NCI-H1436 treated with DMSO at 0.1 percent for 48 hours (cell line): ENCODE measurements at regions not wholly inside any gene's neighbourhood (a gene's known extent, or its start where the extent isn't known, plus 50 kb on each side); places are given as distances from the start of the nearest gene placed in this dataset.
"Not testable (repeated sequence)": the region's sequence is repeated elsewhere in the genome, so short reads cannot be mapped to it uniquely, and the experiment has no call there.

Experiments
- DNase-seq: peaks from one replicate; lab custom pipeline; 2025; lab: John Stamatoyannopoulos, UW

DNA sequence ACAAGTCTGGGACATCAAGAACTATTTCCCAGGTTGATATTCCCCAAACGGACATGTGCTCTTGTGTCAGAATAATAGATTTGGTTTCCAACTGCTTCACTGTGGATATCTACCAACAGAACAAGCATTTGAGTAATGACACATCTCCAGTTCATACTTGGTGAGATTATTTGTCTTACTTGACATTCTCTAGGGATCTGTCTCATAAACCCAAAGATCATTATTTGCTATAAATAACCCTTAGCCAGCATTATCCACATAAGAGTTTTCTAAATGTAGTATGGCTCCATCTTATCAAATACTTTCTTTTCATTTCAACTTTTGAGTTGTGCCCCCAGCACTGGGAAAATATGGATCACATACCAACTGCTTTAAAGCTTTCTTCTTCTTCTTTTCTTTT is 1063.9 kb upstream of the CDH18 start:
- DNase-seq, result no peak

DNA sequence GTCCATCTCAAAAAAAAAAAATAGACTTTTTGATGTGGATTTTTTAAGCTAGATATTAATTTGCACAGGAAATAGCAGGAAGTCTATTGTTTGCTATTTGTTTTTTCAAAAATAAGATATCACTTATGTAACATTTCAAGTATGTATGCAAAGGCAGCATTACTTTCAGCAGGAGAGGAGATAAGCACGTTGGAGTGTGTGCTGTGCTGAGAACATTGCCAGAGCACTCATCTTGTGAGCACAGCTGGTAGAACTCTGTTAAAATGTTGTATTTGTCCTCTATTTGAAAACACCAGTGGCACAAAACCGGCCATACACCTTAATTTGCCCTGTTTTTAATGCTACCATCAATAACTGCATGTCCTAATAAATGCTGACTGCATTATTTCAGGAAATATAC is 1061.9 kb upstream of the CDH18 start:
- DNase-seq, result no peak

DNA sequence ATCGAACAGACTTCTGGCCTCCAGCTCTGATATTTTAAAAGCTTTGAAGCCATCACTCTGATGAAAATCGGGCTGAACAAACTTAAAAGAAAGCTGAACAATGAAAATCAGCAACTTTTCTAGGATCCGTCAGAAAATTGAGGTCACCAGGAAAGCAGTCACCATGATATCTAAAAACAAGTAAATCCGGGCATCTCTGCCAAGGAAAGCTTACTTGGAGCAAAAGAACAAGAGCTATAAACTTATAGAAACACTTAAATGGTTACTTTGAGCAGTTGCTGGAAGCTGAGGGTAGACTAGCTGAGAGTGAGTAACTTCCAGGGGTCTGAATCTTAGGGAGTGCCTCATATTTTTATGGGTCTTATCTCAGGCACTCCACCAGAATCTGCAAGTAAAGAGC is 1043.0 kb upstream of the CDH18 start:
- DNase-seq, result no peak

DNA sequence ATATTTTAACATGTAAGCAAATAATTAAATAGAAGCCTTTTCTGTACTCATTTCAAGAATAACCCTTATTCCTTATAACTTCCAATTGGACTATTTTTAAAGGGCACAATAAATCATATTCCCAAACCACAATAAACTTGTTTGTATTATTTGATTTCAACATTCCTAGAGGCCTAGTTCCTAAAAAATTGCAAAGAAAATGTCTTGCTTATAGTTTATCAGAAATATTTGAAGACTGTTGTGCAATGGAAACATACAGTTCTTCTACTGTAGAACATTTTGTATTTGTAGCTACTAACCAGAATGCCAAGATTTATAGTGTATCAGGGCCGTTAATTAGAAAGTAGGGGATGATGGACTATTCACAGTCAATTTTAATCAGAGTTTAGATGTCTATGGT is 1037.0 kb upstream of the CDH18 start:
- DNase-seq, result no peak

DNA sequence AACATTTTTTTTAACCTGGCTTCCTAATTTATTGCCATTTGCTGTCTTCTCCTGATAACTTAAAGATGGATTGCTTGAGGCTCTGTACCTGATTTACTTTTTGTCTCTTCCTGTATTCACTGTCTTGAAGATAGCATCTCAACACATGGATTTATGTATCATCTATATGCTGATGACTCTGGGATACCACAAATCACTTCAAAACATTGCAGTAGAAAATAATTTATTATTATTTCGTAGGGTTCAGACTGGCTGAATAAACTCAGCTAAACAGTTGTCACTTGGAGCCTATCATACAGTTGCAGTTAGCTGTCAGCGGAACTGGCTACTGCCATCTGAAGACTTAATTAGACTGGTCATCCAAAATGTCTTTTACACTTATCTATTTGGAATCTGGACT is 1025.2 kb upstream of the CDH18 start:
- DNase-seq, result no peak

DNA sequence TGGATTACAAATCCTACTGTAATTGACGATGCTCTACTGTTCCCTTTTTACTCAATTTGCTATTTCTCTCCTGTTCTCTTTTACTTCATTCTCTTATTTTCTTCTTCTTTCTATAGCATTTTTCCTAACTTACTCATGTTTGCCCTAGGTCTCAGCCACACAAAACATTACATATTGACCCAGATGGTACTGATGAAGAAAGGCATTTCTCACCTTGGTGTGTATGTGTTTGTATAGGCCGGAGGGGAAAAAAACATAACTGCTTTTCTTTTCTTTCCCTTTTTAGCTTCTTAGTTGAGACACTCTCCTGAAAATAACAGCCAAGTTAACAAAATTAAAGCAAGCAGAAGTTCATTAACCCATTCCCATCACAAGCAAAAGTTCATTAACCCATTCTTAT is 1019.8 kb upstream of the CDH18 start:
- no peak for DNase-seq

DNA sequence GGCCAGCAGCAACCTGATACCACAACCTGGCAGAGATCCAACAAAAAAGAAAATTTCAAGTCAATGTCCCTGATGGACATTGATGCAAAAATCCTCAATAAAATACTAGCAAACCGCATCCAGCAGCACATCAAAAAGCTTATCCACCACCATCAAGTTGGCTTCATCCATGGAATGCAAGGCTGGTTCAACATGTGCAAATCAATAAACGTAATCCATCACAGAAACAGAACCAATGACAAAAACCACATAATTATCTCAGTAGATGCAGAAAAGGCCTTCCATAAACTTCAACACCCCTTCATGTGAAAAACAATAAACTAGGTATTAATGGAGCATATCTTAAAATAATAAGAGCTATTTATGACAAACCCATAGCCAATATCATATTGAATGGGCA is 1000.9 kb upstream of the CDH18 start:
- not testable (repeated sequence) for DNase-seq

DNA sequence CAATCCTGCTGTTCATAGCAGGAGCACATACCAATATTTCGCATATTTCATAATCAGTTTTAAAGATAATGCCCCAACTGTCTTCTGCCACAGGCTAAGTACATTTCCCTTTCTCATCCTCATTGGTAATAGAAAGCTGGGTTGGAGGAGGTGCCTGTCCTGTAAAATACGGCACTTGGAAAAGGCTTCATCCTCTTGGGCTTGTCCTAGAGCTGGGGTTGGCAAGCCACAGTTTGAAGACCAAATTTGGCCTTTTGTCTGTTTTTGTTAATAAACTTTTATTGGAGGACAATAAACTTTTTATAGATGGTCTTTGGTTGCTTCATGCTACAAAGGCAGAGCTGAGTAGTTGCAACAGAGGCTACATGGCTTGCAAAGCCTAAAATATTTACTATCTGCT is 997.8 kb upstream of the CDH18 start:
- DNase-seq, result no peak

DNA sequence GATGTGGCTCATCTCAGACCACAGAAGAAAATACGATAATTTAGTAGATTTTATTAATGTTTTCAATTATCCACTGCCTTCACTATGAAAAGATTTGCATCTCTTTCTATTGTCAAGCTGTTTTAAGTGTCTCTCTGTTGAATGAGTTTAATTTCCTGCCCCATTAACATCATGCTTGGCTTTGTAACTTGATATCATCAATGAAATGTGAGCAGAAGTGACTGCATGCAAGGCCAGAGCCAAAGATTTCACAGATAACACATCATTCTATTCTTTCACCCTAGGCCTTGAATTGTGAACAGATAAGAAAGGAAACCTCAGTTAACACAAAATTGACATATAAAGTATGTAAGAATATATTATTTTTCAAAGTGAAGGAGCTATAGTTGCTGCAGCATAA is 986.4 kb upstream of the CDH18 start:
- DNase-seq, result no peak

DNA sequence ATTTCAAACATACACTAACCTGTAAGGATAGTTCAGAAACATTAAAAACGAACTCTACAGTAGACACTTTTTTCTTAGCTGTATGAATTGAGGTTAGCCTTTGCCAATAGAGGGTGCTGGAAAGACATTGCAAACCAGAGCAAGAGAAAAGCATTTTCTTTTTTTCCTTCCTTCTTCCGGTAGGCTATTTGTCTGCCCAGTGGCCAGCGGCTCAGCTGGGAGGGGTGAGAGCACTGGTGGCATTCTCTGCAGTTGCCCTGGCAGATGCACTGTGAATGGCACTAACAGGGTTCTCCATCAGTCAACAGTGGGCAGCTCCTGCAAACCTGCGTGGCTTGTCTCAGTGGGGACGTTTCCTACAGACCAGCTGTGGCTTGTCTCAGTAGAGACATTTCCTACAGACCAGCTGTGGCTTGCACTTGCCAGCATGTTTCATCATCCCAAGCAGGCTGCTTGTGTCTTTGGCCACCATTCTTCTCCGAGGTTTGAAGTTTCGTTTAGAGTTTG is 984.5 kb upstream of the CDH18 start:
- DNase-seq, result no peak

DNA sequence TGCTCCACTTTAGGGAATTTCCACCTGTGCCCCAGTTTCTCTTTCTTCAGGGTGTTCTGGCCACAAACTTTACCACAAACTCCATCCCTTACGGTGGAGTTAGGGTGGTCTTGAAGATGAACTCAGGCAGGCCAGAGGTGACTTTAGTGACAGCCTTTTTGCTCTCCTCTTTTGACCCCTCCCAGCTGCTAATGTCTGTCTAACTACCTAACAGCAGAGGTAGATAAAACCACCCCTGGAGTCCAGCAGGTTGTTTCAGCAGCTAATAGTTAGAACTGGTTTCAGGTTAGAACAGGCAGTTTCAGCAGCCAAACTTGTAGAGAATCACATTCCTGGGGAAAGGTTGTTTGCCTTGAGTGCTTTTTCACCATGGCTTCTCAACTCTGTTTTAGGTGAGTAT is 971.3 kb upstream of the CDH18 start:
- DNase-seq, result no peak

DNA sequence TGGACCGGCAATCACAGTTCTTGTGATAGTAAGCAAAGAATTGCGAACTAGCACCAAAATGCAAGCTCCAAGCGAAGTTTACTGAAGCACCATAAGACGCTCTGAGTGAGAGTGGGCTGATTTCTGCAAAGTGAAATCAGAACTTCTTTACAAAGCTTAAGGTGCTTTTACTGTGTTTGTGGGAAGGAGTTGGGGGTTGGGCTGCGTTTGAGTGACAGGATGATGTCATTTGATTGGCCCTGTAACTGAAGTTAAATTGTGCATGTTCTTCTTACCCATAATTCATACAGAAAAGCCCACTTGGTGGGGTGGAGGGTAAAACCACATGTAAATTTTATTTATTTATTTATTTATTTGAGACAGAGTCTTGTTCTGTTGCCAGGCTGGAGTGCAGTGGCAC is 970.6 kb upstream of the CDH18 start:
- DNase-seq, result no peak

DNA sequence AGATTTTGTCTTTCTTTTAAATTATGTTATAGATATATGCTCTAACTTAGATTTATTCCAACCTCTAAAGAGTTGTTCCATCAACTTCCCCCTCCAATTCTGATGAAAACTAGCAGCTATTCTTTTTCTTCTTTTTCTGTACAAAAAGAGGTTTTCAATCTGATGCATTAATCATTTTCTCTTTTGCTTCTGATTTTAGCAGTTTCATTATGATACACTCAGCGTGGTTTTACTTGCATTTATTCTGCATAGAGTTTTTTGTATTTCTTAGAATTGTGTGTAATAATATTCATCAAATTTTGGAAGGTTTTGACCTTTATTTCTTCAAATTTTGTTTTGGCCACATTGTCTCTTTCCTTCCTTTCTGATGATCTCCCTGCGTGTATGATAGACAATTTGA is 968.1 kb upstream of the CDH18 start:
- no peak for DNase-seq

DNA sequence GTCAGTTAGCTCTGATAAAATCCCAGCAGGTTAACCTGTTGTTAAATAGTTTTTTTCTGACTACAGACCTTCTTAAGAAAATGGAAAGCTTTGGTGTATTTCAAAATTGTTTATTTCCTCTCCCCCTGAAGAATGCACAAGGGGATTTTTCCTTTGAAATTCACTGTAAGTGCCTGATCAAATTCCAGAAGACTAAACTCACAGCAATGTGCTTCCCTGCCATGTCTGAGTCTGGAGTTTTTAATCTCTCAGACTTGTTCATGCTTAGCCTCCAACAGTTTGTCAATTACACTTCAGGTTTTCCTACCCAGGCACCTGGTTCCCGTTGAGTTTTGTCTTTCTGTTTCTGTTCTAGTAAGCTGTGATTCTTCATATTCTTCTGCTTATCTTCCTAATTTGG is 961.6 kb upstream of the CDH18 start:
- DNase-seq, result no peak

DNA sequence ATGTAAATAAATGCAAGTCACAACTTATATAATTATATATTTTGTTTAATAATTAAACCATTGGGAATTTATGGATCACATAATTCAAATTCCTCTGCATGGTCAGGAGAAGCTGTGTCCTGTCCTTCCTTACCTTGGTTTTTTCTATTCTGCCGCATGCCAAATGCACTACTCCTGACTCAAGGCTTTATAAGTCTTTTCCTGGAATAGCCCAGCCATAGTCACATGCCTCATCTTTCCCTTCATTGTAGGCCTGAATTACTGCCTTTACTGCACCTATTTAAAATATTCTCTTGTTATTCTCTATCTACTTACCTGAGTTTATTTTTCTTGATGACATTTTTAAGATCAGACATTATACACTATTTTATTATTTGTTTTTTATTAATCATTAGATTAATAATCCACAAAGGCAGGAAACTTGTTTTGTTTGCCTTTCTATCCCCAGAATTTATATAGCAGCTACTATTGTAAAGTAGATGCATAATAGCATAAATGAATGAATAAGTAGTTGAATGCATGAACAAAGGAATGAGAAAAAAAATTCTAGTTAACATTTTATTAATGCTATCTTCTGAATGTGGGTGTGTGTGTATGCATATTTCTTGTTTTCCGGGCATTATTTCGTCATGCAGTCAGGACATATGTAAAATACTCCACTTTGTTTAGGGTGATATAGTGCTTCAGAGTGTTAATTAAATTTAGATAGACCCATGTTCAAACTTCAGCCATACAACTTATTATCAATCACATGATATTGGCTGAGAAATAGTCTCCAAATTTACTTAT is 955.4 kb upstream of the CDH18 start:
- DNase-seq, result not testable (repeated sequence)

DNA sequence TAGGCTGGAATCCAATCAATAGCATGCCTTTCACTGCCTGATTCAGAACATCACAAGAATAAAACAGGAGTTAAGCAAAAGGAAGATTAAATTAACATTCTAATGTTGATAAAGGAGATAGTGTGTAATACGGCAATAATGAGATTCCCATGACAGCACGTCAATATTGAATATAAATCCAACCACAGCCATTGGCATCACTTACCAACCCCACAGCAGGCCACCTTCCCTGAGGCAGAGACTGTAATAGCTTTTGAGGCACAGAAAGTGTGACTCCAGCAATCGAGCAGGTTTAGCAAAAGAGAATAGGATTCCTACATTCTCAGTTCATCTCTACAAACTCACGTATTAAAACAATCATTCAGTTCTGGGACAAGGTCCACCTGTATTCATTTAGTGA is 954.6 kb upstream of the CDH18 start:
- not testable (repeated sequence) for DNase-seq

DNA sequence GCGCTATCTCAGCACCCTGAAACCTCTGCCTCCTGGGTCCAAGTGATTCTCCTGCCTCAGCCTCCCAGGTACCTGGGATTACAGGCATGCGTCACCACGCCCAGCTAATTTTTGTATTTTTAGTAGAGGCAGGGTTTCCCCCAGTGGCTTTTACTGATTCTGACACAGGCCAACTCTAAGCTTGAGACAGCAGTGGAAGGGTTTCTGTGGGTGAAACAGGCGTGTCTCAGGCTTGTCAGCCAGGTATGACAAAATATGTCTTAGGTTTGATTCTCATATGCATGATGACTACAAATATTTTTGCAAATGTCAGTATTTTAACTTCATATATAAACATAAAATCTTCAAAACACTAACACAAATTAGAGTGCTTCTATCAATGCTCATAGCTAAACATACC is 952.8 kb upstream of the CDH18 start:
- DNase-seq, result not testable (repeated sequence)

DNA sequence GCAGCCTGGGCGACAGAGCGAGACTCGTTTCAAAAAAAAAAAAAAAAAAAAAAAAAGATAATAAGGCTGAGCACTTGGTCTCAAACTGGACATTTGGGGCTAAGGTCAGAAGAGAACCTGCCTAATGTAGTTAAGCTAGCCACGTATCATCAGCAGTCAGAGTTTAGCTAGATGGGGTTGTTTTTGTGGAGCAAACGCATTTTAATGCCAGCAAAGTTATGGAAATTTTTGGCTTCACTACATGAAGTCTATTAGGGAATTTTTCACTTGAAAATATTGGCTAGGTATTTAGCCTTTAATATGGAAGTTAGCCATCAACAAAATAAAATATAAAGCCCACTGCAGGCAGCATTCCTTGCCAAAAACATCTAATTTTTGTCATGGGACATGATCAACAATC is 902.9 kb upstream of the CDH18 start:
- DNase-seq, result not testable (repeated sequence)

DNA sequence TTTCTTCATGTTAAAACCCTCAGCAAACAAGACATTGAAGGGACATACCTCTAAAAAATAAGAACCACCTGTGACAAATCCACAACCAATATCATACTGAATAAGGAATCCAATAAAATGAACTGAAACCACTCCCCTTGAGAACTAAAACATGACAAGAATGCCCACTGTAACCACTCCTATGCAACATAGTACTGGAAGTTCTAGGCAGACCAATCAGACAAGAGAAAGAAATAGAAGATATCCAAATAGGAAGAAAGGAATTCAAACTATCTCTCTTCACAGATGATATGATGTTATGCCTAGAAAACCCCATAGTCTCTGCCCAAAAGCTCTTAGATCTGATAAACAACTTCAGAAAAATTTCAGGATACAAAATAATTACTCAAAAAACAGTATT is 887.7 kb upstream of the CDH18 start:
- not testable (repeated sequence) for DNase-seq

DNA sequence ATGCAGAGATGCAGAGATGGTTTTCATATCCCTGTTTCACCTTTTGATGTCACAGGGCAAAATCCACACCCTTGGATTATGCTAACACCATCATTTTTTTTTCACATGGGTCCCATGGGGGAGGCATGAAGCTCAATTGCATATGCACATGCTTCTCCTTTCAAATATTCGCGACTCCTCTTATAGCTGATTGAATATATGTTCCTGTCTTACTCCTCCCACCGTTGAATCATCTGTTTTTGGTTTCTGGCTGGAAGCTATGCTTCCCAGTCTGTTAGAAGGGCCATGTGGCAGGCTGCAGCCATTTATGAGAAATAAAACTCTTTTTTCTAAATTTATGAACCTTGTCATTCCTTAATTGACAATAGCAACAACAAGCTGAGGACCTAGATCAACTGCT is 877.9 kb upstream of the CDH18 start:
- not testable (repeated sequence) for DNase-seq

DNA sequence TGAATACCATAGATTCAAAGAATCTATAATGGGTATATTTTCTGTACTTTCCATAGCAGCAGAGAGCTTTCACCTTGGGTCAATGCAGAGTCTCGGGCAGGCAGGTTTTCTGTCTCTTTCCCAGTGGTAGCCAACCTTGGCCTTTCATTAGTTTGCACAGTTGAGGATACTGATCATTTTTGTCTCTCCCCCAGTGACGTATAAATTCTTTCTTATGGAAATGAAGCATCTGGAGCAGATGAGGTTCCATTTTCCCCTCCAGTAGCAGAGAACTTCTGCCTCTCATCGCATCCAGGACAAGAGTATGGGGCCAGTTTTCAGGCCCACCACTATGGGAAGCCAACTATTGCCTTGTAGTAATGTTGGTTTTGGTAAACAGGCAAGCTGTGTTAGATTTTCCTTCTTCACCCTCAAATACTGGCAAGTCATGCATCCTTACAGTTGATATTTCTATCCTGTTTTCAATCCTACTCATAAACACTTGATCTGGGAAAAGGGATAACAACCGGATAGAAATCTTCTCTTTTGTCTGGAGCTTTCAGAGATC is 845.2 kb upstream of the CDH18 start:
- DNase-seq, result no peak

DNA sequence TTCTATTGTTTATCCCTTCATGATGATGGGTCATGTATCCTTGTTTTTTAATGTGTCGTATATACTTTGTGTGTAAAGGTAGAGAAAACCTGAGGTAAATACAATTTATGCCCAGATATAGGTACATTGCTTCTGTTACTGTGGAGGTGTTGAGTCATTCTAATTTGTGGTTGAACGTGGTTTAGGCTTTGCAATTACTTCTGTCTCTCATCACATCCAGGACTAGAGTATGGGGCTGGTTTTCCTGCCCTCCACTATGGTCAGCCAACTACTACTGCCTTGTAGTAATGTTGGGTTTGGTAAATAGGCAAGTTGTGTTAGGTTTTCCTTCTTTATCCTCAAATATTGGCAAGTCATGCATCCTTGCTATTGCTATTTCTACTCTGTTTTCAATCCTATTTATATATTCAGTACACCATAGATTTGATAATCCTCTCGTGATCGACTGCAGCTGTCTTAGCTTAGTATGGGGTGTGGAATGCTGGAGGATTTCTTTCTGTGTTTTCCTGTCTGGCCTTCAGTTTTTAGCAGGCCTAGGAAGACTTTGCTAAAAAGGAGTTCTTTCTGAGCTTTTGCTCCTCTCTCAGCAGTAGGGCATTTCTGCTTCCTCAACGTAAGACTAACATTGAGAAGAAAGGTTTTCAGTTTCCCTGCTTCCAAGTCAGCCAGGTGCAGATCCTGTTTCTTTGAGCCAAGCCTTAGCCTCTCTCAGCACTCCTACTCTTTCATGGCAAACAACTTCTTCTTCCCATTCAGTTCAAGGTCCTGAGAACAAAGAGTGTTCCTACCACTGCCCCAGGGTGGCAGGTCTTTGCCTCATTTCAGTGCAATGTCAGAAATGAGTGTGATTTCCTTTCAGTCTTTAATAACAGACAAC is 844.4 kb upstream of the CDH18 start:
- DNase-seq, result no peak

DNA sequence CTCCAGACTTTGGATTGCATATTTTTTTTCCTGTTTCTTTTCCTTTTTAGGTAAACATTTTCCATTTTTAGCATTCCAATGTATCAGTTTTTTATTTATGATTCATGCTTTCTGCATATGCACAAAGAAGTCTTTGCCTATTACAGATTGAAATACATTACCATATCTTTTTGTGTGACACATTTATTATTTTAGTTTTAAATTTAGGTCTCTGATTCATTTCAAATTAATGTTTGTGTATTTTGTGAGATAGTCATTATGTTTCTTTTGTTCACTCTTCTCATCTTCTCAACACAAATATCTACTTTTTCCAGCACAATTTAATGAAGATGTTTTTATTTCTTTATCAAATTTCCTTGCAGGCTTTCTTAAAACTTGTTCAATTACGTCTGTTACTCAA is 838.0 kb upstream of the CDH18 start:
- not testable (repeated sequence) for DNase-seq
